HepG2 (cell line): ENCODE measurements at regions not wholly inside any gene's neighbourhood (a gene's known extent, or its start where the extent isn't known, plus 50 kb on each side); places are given as distances from the start of the nearest gene placed in this dataset.

Source experiments
- ATAC-seq: fragments of 200-7000 bp; cut with Tn5 transposase; 3 replicates; pipeline ENCODE4 v1.9.1; 2020; ENCODE audit warnings: mild to moderate bottlenecking, moderate library complexity
- BruUV-seq: library from RNA; stranded (reverse); fragments of 400-500 nt; replicated peaks from 2 replicates; lab custom pipeline; 2021; lab: Mats Ljungman, UMichigan
- CTCF ChIA-PET: fragments of 300-600 bp; formaldehyde crosslinking; extraction: SDS; loops from one replicate; lab custom pipeline; 2021; ENCODE audit warnings: low total read pairs, inconsistent platforms, low intra/inter-chr PET ratio; lab: Yijun Ruan, JAX
- POLR2A ChIA-PET: fragments of 350-600 bp; sonication (Branson Sonifier 250); formaldehyde crosslinking; loops from one replicate; lab custom pipeline; 2020; ENCODE audit warnings: antibody characterized with exemption, inconsistent platforms; lab: Yijun Ruan, JAX
- DNase-seq: peaks from one replicate; pipeline ENCODE4 v3.0.0-alpha.2; 2015; ENCODE audit warnings: low spot score
- FAIRE-seq: peaks from 3 replicates; lab custom pipeline; 2011; peaks lifted over from hg19 to GRCh38; lab: Jason Lieb, UNC
- H2AFZ ChIP-seq: one replicate; pipeline ENCODE4 v1.6.1; 2011; ENCODE audit warnings: low read length, inconsistent platforms
- H3K27ac ChIP-seq: fragments of 300-600 bp; 3 replicates; pipeline ENCODE4 v1.8.0; 2011; ENCODE audit warnings: mixed run types, mild to moderate bottlenecking, mixed read lengths, low read length, inconsistent platforms; ENCODE audit not compliant: insufficient read depth; ENCODE audit errors: extremely low read length
- H3K27me3 ChIP-seq, 2 experiments: fragments of 200-600 bp in 1 of 2; 2 replicates in 1 of 2; 3 replicates in 1 of 2; pipeline versions ENCODE4 v1.6.0 to v1.8.0; 2011; ENCODE audit warnings: low read length in 2 of 2, mild to moderate bottlenecking in 2 of 2, moderate library complexity in 2 of 2, inconsistent platforms in 1 of 2; ENCODE audit not compliant: insufficient read depth in 2 of 2, control insufficient read depth in 1 of 2
- H3K36me3 ChIP-seq, 2 experiments: fragments of 200-600 bp in 1 of 2; replicated peaks in 1 of 2; 2 replicates in 1 of 2; 3 replicates in 1 of 2; pipeline versions ENCODE4 v1.5.1 to v1.8.0; 2011; ENCODE audit warnings: low read length in 2 of 2, inconsistent platforms in 1 of 2; ENCODE audit not compliant: insufficient read depth in 2 of 2, control insufficient read depth in 1 of 2
- H3K4me1 ChIP-seq: 2 replicates; pipeline ENCODE4 v1.5.1; 2012; ENCODE audit warnings: low read length, inconsistent platforms; ENCODE audit not compliant: insufficient read depth
- H3K4me2 ChIP-seq: 2 replicates; pipeline ENCODE4 v1.6.0; 2011; ENCODE audit warnings: low read depth, low read length, inconsistent platforms
- H3K4me3 ChIP-seq, 3 experiments: fragments of 200-600 bp in 1 of 3; sonication (generic), shearing (Covaris generic) in 1 of 3; replicated peaks in 1 of 3; 2 replicates each; pipeline ENCODE4 v1.5.1; 2011 to 2016; ENCODE audit warnings: low read length in 3 of 3, inconsistent platforms in 2 of 3, low read depth in 2 of 3, mild to moderate bottlenecking in 2 of 3, control low read depth in 1 of 3, mixed read lengths in 1 of 3; ENCODE audit not compliant: insufficient read depth in 1 of 3
- H3K79me2 ChIP-seq: one replicate; pipeline ENCODE4 v1.6.1; 2011; ENCODE audit warnings: low read length, inconsistent platforms; ENCODE audit not compliant: insufficient read depth
- H3K9ac ChIP-seq: 2 replicates; pipeline ENCODE4 v1.6.0; 2011; ENCODE audit warnings: mild to moderate bottlenecking, low read depth, low read length, inconsistent platforms; ENCODE audit not compliant: insufficient read depth
- H3K9me3 ChIP-seq: 2 replicates; pipeline ENCODE4 v1.5.1; 2012; ENCODE audit warnings: mild to moderate bottlenecking, low read length
- H4K20me1 ChIP-seq: 2 replicates; pipeline ENCODE4 v1.6.0; 2011; ENCODE audit warnings: inconsistent platforms, mild to moderate bottlenecking, low read length, moderate library complexity; ENCODE audit not compliant: insufficient read depth
- HOXA9 ChIP-seq: sonication (generic); formaldehyde crosslinking; IDR thresholded peaks from 2 replicates; pipeline ENCODE4 v1.8.1; 2022; ENCODE audit warnings: missing genetic modification reagents, mild to moderate bottlenecking, moderate library complexity, borderline replicate concordance
- PAXIP1 ChIP-seq: sonication (generic); formaldehyde crosslinking; conservative IDR thresholded peaks from 2 replicates; pipeline ENCODE4 v1.4.0; 2020; ENCODE audit warnings: mild to moderate bottlenecking, missing genetic modification reagents, moderate library complexity
- RELA ChIP-seq: sonication (generic); formaldehyde crosslinking; IDR thresholded peaks from 2 replicates; pipeline ENCODE4 v1.4.0; 2020; ENCODE audit warnings: missing genetic modification reagents
- SMARCE1 ChIP-seq: fragments of 450-650 bp; IDR thresholded peaks from 2 replicates; pipeline ENCODE4 v1.6.1; 2017; ENCODE audit warnings: borderline replicate concordance
- SRF ChIP-seq: IDR thresholded peaks from 2 replicates; pipeline ENCODE4 v1.6.1; 2011; ENCODE audit warnings: mild to moderate bottlenecking, low read depth, low read length, moderate library complexity
- ZBTB38 ChIP-seq: sonication (generic); formaldehyde crosslinking; IDR thresholded peaks from 2 replicates; pipeline ENCODE4 v1.5.1; 2020; ENCODE audit warnings: mild to moderate bottlenecking, missing genetic modification reagents
- ZNF138 ChIP-seq: sonication (generic); formaldehyde crosslinking; IDR thresholded peaks from 2 replicates; pipeline ENCODE4 v1.5.0; 2020; ENCODE audit warnings: mild to moderate bottlenecking, low read depth, missing genetic modification reagents
- ZNF329 ChIP-seq: sonication (generic); formaldehyde crosslinking; IDR thresholded peaks from 2 replicates; pipeline ENCODE4 v1.9.0; 2021; ENCODE audit warnings: low read depth, mild to moderate bottlenecking, missing genetic modification reagents
- ZNF451 ChIP-seq: sonication (generic); formaldehyde crosslinking; IDR thresholded peaks from 2 replicates; pipeline ENCODE4 v1.5.0; 2020; ENCODE audit warnings: mild to moderate bottlenecking, missing genetic modification reagents
- ZNF75D ChIP-seq: sonication (generic); formaldehyde crosslinking; IDR thresholded peaks from 2 replicates; pipeline ENCODE4 v1.8.1; 2023; ENCODE audit warnings: missing genetic modification reagents, mild to moderate bottlenecking, borderline replicate concordance
- WGBS: methylation state at CpG from one replicate; pipeline ENCODE4 v1.1.6; 2017; ENCODE audit warnings: low lambda C conversion rate; 5-methylcytosine and 5-hydroxymethylcytosine counted together
- in situ Hi-C: cut with HindIII; loops from 2 replicates; pipeline ENCODE4 v1.10.0; 2017; ENCODE audit warnings: low pct_unique_long_range_greater_than_20kb; ENCODE audit not compliant: extremely low pct_ligation_motif_present
- intact Hi-C: fragments of 100-400 bp; cut with micrococcal nuclease; formaldehyde crosslinking; loops from one replicate; pipeline ENCODE4 v1.10.0; 2022; ENCODE audit not compliant: unreplicated experiment

- DNase-seq: no peak
- Histone ChIP-seq H3K4me3 (no peak overlapping the region), H3K9ac (no peak overlapping the region), H4K20me1 (no peaks in the 10 kb centered on the region), H2AFZ (no peak overlapping the region), H3K27me3 (no peaks in the 10 kb centered on the region), H3K4me2 (no peak overlapping the region), H3K27ac (no peak overlapping the region), H3K79me2 (no peaks in the 10 kb centered on the region), H3K9me3 (no peaks in the 10 kb centered on the region; the same call in 1 of the 2 replicates), H3K36me3 (no peaks in the 10 kb centered on the region), H3K4me1 (no peaks in the 10 kb centered on the region)
- no TSS peak for BruUV-seq
- no peak for ATAC-seq
- ChIA-PET POLR2A (no interaction called here), CTCF (no interaction called here)
- TF ChIP-seq SMARCE1: no peak
- TF ChIP-seq RELA: no peak
- no peak for TF ChIP-seq PAXIP1 (CRISPR knock-in tag)
- no peak for TF ChIP-seq HOXA9 (CRISPR knock-in tag)
- no peak for TF ChIP-seq ZNF329 (CRISPR knock-in tag)
- TF ChIP-seq ZNF138 (CRISPR knock-in tag): no peak
- TF ChIP-seq ZNF75D (CRISPR knock-in tag): no peak
- no peak for TF ChIP-seq ZNF451 (CRISPR knock-in tag)
- TF ChIP-seq SRF: no peak
- no peak for TF ChIP-seq ZBTB38 (CRISPR knock-in tag)
- intact Hi-C loops: no loop called here
- FAIRE-seq: no peak
- WGBS: 24% methylated on average over 2 of the region's 2 CpGs
- in situ Hi-C loops: no loop called here
These were observed 226.4 kb upstream of the KIRREL3 start for GRCh38 chr11:127226949-127227348.
